Right atrium auricular region (tissue), 2 donors: ENCODE measurements at regions not wholly inside any gene's neighbourhood (a gene's known extent, or its start where the extent isn't known, plus 50 kb on each side); places are given as distances from the start of the nearest gene placed in this dataset.

Experiments used
- DNase-seq: peaks from one replicate; pipeline ENCODE4 v3.0.0-alpha.2; 2019; ENCODE audit warnings: low spot score
- H3K27ac ChIP-seq, 2 donors: fragments of 200-600 bp; sonication (generic); 1 replicate in 1 of 2; 2 replicates in 1 of 2; pipeline ENCODE4 v1.5.1; 2016 to 2019
- H3K27me3 ChIP-seq, 2 donors: fragments of 200-600 bp; sonication (generic); one replicate each; pipeline versions ENCODE4 v1.5.1 to v1.6.0; 2017 to 2019
- H3K36me3 ChIP-seq: fragments of 200-600 bp; sonication (generic); one replicate; pipeline ENCODE4 v1.5.1; 2016
- H3K4me1 ChIP-seq, 2 donors: fragments of 200-600 bp; sonication (generic); one replicate each; pipeline versions ENCODE4 v1.5.1 to v1.6.0; 2017 to 2019
- H3K4me3 ChIP-seq, 2 donors: fragments of 200-600 bp; sonication (generic); 1 replicate in 1 of 2; 2 replicates in 1 of 2; pipeline ENCODE4 v1.5.1; 2017 to 2019; ENCODE audit warnings: mild to moderate bottlenecking in 1 of 2, moderate library complexity in 1 of 2
- H3K9me3 ChIP-seq, 2 donors: fragments of 200-600 bp; sonication (generic); one replicate each; pipeline ENCODE4 v1.5.1; 2019
- CTCF ChIP-seq, 2 donors: fragments of 200-600 bp; sonication (generic); IDR thresholded peaks; one replicate each; pipeline ENCODE4 v1.5.1; 2019; ENCODE audit warnings: antibody characterized with exemption in 2 of 2

GRCh38 chr10:131692176-131692575 lies 208.6 kb upstream of the PPP2R2D start:
- H3K9me3 ChIP-seq = no peaks in the 10 kb centered on the region
- no peak for TF ChIP-seq CTCF (IDR thresholded peaks at IDR 0.05)
- H3K27me3 ChIP-seq = no peaks in the 10 kb centered on the region
- no peaks in the 10 kb centered on the region for H3K36me3 ChIP-seq
- H3K4me3 ChIP-seq = no peak overlapping the region
- DNase-seq = no peak
- H3K4me1 ChIP-seq = no peaks in the 10 kb centered on the region
- H3K27ac ChIP-seq = no peak overlapping the region

GRCh38 chr10:131692686-131693334 lies 208.0 kb upstream of the PPP2R2D start:
- H3K27me3 ChIP-seq = no peaks in the 10 kb centered on the region
- no peak for TF ChIP-seq CTCF (IDR thresholded peaks at IDR 0.05)

GRCh38 chr10:131693766-131694165 lies 207.0 kb upstream of the PPP2R2D start:
- Histone ChIP-seq H3K4me3 (no peak overlapping the region), H3K27me3 (no peaks in the 10 kb centered on the region), H3K27ac (no peak overlapping the region), H3K4me1 (no peaks in the 10 kb centered on the region), H3K36me3 (no peaks in the 10 kb centered on the region), H3K9me3 (no peaks in the 10 kb centered on the region)
- no peak for DNase-seq
- TF ChIP-seq CTCF (IDR thresholded peaks at IDR 0.05) = no peak

More at GRCh38 chr10:131692686-131693334, 208.0 kb upstream of the PPP2R2D start:
- H3K27ac ChIP-seq = no peak overlapping the region
- H3K4me1 ChIP-seq = no peaks in the 10 kb centered on the region
- no peak overlapping the region for H3K4me3 ChIP-seq
- no peaks in the 10 kb centered on the region for H3K9me3 ChIP-seq
- no peak for DNase-seq
- no peaks in the 10 kb centered on the region for H3K36me3 ChIP-seq

GRCh38 chr10:131694168-131694780 lies 206.5 kb upstream of the PPP2R2D start:
- no peak for TF ChIP-seq CTCF (IDR thresholded peaks at IDR 0.05)
- Histone ChIP-seq H3K36me3 (no peaks in the 10 kb centered on the region), H3K27me3 (no peaks in the 10 kb centered on the region), H3K9me3 (no peaks in the 10 kb centered on the region), H3K4me3 (no peak overlapping the region), H3K27ac (no peak overlapping the region), H3K4me1 (no peaks in the 10 kb centered on the region)
- no peak for DNase-seq

GRCh38 chr10:131694781-131695495 lies 205.9 kb upstream of the PPP2R2D start:
- Histone ChIP-seq H3K27me3 (no peaks in the 10 kb centered on the region), H3K4me3 (no peak overlapping the region), H3K9me3 (no peaks in the 10 kb centered on the region), H3K27ac (no peak overlapping the region), H3K36me3 (no peaks in the 10 kb centered on the region), H3K4me1 (no peaks in the 10 kb centered on the region)
- no peak for TF ChIP-seq CTCF (IDR thresholded peaks at IDR 0.05)
- DNase-seq = no peak
